Lower leg skin (tissue), 4 donors: ENCODE measurements at regions not wholly inside any gene's neighbourhood (a gene's known extent, or its start where the extent isn't known, plus 50 kb on each side); places are given as distances from the start of the nearest gene placed in this dataset.

Experiments used
- DNase-seq, 2 donors: peaks; one replicate each; pipeline ENCODE4 v3.0.0-alpha.2; 2019; ENCODE audit warnings: low spot score in 2 of 2
- H3K4me3 ChIP-seq: fragments of 200-600 bp; sonication (generic); 2 replicates; pipeline ENCODE4 v1.5.1; 2017; ENCODE audit warnings: mild to moderate bottlenecking, low read depth; ENCODE audit not compliant: poor library complexity, severe bottlenecking
- POLR2A ChIP-seq, 2 donors: fragments of 450-650 bp; IDR thresholded peaks; one replicate each; pipeline ENCODE4 v1.6.1; 2016 to 2017; ENCODE audit warnings: antibody characterized with exemption in 2 of 2, mild to moderate bottlenecking in 1 of 2, moderate library complexity in 1 of 2
- WGBS, 2 donors: methylation state at CpG; one replicate each; pipeline ENCODE4 v1.1.5; 2018; 5-methylcytosine and 5-hydroxymethylcytosine counted together
- intact Hi-C: fragments of 100-400 bp; cut with DNase I; formaldehyde crosslinking; loops from one replicate; pipeline ENCODE4 v1.15.0; 2023; ENCODE audit warnings: low total_unique reads
- TF ChIP-seq, protein P1 (sequence below), 3 donors: fragments of 450-650 bp; IDR thresholded peaks; one replicate each; pipeline ENCODE4 v1.5.1; 2016; ENCODE audit warnings: antibody characterized with exemption in 3 of 3, mild to moderate bottlenecking in 3 of 3, moderate library complexity in 2 of 3

DNA sequence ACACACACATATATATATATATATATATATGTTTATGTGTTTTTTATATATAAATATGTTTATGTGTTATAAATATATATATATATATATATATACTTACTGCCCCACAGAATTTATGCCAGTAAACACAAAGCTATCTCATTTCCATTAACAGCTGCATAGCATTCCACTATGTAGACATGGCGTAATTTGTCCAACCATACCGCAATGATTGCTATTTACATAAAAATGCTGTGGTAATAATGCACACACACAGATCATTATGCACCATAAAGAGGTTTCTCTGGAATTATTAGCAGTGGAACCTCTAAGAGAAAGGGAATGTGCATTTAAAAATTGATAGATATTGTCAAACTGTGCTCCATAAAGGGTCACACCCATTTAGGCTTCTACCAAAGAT is 150.1 kb downstream of the CEP120 start:
- DNase-seq = no peak
- no peak overlapping the region for H3K4me3 ChIP-seq
- TF ChIP-seq, protein P1, sequence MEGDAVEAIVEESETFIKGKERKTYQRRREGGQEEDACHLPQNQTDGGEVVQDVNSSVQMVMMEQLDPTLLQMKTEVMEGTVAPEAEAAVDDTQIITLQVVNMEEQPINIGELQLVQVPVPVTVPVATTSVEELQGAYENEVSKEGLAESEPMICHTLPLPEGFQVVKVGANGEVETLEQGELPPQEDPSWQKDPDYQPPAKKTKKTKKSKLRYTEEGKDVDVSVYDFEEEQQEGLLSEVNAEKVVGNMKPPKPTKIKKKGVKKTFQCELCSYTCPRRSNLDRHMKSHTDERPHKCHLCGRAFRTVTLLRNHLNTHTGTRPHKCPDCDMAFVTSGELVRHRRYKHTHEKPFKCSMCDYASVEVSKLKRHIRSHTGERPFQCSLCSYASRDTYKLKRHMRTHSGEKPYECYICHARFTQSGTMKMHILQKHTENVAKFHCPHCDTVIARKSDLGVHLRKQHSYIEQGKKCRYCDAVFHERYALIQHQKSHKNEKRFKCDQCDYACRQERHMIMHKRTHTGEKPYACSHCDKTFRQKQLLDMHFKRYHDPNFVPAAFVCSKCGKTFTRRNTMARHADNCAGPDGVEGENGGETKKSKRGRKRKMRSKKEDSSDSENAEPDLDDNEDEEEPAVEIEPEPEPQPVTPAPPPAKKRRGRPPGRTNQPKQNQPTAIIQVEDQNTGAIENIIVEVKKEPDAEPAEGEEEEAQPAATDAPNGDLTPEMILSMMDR (IDR thresholded peaks at IDR 0.05) = no peak
- no peak for TF ChIP-seq POLR2A (IDR thresholded peaks at IDR 0.05)
- 93 to 96% methylated on average over 2 of the region's 2 CpGs for WGBS, 2 donors
- intact Hi-C loops = no loop called here

DNA sequence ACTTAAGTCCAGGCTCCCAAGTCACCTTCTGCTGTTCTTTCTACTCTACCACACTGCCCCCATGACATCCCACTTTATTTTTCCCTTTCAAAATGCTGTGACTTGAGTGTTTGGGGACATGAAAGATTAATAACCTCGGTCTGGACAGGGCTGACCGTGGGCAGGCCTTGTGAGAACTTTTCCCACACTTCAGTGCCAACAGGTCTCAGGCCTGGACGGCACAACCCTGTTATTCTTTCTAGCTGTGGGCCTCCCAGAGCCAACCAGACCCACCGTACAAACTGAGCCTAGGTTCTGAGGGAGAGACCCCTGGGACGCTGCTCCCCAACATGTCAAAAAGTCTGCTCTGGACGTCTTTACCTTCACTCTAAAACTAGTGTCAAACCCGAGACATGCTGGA is 153.4 kb downstream of the CEP120 start:
- no peak overlapping the region for H3K4me3 ChIP-seq
- DNase-seq = no peak
- WGBS, 2 donors = 78 to 79% methylated on average over 7 of the region's 7 CpGs
- TF ChIP-seq POLR2A (IDR thresholded peaks at IDR 0.05) = no peak
- TF ChIP-seq, protein P1 (IDR thresholded peaks at IDR 0.05) = no peak
- intact Hi-C loops = no loop called here

DNA sequence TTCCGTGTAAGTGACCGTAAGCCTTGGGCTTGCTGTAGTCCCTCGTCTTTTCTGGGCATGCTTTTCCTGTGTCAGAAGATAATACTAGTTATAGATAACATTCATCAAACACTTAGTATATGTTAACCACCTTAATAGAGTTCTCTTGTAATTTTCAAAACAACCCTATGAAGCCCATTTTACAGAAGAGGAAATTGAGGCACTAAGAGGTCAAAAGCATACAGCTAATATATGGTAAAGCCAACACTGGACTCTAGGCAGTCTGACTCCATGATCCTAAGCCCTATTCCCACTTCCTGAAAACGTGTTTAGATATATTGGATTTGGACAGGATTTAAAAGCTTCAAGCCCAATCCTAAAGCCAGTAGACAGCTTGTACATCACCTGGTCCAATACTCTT is 153.8 kb downstream of the CEP120 start:
- 87 to 93% methylated on average over 4 of the region's 4 CpGs for WGBS, 2 donors
- no peak for DNase-seq
- intact Hi-C loops = no loop called here
- no peak overlapping the region for H3K4me3 ChIP-seq
- no peak for TF ChIP-seq POLR2A (IDR thresholded peaks at IDR 0.05)
- TF ChIP-seq, protein P1 (IDR thresholded peaks at IDR 0.05) = no peak

DNA sequence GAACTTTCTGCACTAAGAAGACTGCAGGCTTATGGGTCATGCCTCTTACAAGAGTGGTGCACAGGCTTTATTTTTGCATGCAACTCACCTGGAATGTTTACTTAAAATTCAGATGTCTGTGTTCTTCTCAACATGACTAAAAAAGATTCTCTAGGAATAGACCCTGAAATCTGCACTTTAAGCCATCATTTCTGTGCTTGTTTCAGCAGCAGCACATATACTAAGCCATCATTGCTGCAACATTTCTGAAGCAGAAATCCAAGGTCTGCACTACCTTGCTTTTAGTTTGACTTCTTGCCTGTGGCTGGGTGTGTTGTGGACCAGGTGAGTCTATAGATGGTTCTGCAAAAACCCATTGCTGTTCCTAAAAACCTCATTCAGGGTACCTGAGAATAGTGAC is 156.8 kb downstream of the CEP120 start:
- intact Hi-C loops = no loop called here
- TF ChIP-seq, protein P1 (IDR thresholded peaks at IDR 0.05) = no peak
- no peak for TF ChIP-seq POLR2A (IDR thresholded peaks at IDR 0.05)
- no peak overlapping the region for H3K4me3 ChIP-seq
- DNase-seq = no peak

DNA sequence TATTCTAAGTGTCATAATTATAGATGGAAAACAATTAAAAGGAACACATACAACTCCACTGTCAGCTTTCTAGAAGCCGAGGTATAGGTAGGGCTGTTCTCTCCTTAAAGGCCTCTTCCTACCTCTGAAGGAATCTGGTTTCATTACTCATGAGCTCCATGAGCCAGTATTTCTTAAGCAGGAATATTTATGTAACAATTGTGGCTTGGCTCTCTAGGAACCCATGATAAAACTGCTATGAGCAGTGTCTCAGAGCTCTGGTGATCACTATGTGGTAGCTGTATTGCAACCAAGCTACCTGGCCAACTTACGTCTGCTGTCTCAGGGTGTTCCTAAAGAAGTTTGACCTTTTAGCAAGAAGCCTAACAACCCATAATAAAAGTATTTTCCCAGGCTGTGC is 157.7 kb downstream of the CEP120 start:
- no peak for TF ChIP-seq POLR2A (IDR thresholded peaks at IDR 0.05)
- TF ChIP-seq, protein P1 (IDR thresholded peaks at IDR 0.05) = no peak
- intact Hi-C loops = no loop called here
- no peak overlapping the region for H3K4me3 ChIP-seq
- 83 to 86% methylated on average over 2 of the region's 2 CpGs for WGBS, 2 donors
- DNase-seq = no peak

DNA sequence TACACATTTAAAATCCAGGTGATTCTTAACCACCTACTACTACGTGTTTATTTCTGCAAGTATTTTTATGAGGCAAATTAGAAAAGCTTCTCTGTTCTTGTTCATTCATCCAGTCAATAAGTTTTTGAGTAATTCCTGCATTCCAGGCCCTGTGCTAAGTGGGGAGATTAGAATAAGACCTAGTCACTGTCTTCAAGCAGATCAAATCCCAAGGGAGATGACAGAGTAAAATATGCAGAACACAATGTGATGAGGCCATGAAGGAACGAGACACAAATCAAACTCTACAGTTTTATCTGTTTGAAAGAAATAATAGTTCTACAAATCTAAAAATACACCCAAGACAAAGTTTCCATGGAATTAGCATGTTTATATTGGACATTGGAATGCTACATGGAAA is 158.8 kb downstream of the CEP120 start:
- 57 to 69% methylated on average over 2 of the region's 2 CpGs for WGBS, 2 donors
- TF ChIP-seq POLR2A (IDR thresholded peaks at IDR 0.05) = no peak
- TF ChIP-seq, protein P1 (IDR thresholded peaks at IDR 0.05) = no peak

More for the DNA sequence above, 158.8 kb downstream of the CEP120 start:
- no peak for DNase-seq
- intact Hi-C loops = no loop called here
- H3K4me3 ChIP-seq = no peak overlapping the region
